Keratinocyte (primary cell): ENCODE measurements at regions not wholly inside any gene's neighbourhood (a gene's known extent, or its start where the extent isn't known, plus 50 kb on each side); places are given as distances from the start of the nearest gene placed in this dataset.

ENCODE experiments used
- DNase-seq: peaks from one replicate; pipeline ENCODE4 v3.0.0-alpha.2; 2011; ENCODE audit warnings: low read depth, missing footprints, low spot score
- FAIRE-seq: peaks from 2 replicates; lab custom pipeline; 2011; peaks lifted over from hg19 to GRCh38; lab: Jason Lieb, UNC
- H2AFZ ChIP-seq: 2 replicates; pipeline ENCODE4 v1.6.0; 2012; ENCODE audit warnings: low read length, control low read depth, inconsistent platforms; ENCODE audit not compliant: control insufficient read depth
- H3K27ac ChIP-seq: 2 replicates; pipeline ENCODE4 v1.5.1; 2011; ENCODE audit warnings: low read length; ENCODE audit not compliant: control insufficient read depth, insufficient read depth
- H3K27me3 ChIP-seq: 3 replicates; pipeline ENCODE4 v1.6.0; 2011; ENCODE audit warnings: low read length; ENCODE audit not compliant: control insufficient read depth, insufficient read depth; ENCODE audit errors: extremely low read depth
- H3K36me3 ChIP-seq, 2 experiments: 2 replicates in 1 of 2; 3 replicates in 1 of 2; pipeline ENCODE4 v1.5.1; 2011; ENCODE audit warnings: low read length in 2 of 2, mild to moderate bottlenecking in 1 of 2; ENCODE audit not compliant: control insufficient read depth in 2 of 2, insufficient read depth in 2 of 2; ENCODE audit errors: extremely low read depth in 1 of 2
- H3K4me1 ChIP-seq: 3 replicates; pipeline ENCODE4 v1.5.1; 2011; ENCODE audit warnings: low read length; ENCODE audit not compliant: control insufficient read depth, insufficient read depth; ENCODE audit errors: extremely low read depth
- H3K4me2 ChIP-seq: 3 replicates; pipeline ENCODE4 v1.6.0; 2011; ENCODE audit warnings: low read depth, low read length; ENCODE audit not compliant: control insufficient read depth, insufficient read depth; ENCODE audit errors: extremely low read depth
- H3K4me3 ChIP-seq, 3 experiments: fragments of 200-600 bp in 1 of 3; sonication (generic) in 1 of 3; 2 replicates in 2 of 3; 3 replicates in 1 of 3; pipeline ENCODE4 v1.5.1; 2011 to 2016; ENCODE audit warnings: low read length in 3 of 3, mild to moderate bottlenecking in 3 of 3, control low read depth in 2 of 3, inconsistent platforms in 1 of 3, low read depth in 1 of 3, mixed read lengths in 1 of 3, mixed run types in 1 of 3, moderate library complexity in 1 of 3; ENCODE audit not compliant: control insufficient read depth in 2 of 3, insufficient read depth in 2 of 3; ENCODE audit errors: extremely low read depth in 1 of 3
- H3K79me2 ChIP-seq: 2 replicates; pipeline ENCODE4 v1.6.0; 2012; ENCODE audit warnings: low read length; ENCODE audit not compliant: control insufficient read depth, insufficient read depth
- H3K9ac ChIP-seq: 3 replicates; pipeline ENCODE4 v1.6.0; 2011; ENCODE audit warnings: low read length; ENCODE audit not compliant: control insufficient read depth, insufficient read depth; ENCODE audit errors: extremely low read depth
- H3K9me1 ChIP-seq: 3 replicates; pipeline ENCODE4 v1.6.0; 2011; ENCODE audit warnings: low read length; ENCODE audit not compliant: control insufficient read depth, insufficient read depth; ENCODE audit errors: extremely low read depth
- H3K9me3 ChIP-seq: 2 replicates; pipeline ENCODE4 v1.5.1; 2012; ENCODE audit warnings: low read depth, low read length; ENCODE audit not compliant: control insufficient read depth
- H4K20me1 ChIP-seq: 3 replicates; pipeline ENCODE4 v1.6.0; 2011; ENCODE audit warnings: low read length; ENCODE audit not compliant: control insufficient read depth, insufficient read depth; ENCODE audit errors: extremely low read depth
- CTCF ChIP-seq, 3 experiments: IDR thresholded peaks in 1 of 3; conservative IDR thresholded peaks in 1 of 3; optimal IDR thresholded peaks in 1 of 3; 2 replicates in 2 of 3; 3 replicates in 1 of 3; pipeline versions ENCODE3 to v1.5.1; 2011; ENCODE audit warnings: low read length in 3 of 3, mild to moderate bottlenecking in 3 of 3, moderate library complexity in 2 of 3, control low read depth in 1 of 3, inconsistent platforms in 1 of 3; ENCODE audit not compliant: insufficient read depth in 2 of 3; ENCODE audit errors: extremely low read depth in 1 of 3
- EZH2 ChIP-seq: IDR thresholded peaks from one replicate; pipeline ENCODE4 v1.6.1; 2012; ENCODE audit warnings: inconsistent platforms, mild to moderate bottlenecking, low read length, moderate library complexity
- dilution Hi-C: fragments of 300-500 bp; cut with MboI; formaldehyde crosslinking; loops from one replicate; pipeline ENCODE4 v1.7.0; 2020; ENCODE audit warnings: low sequenced_read_pairs; ENCODE audit not compliant: extremely low pct_ligation_motif_present

GRCh38 chr12:90173499-90174197, 465.0 kb upstream of the ATP2B1 start:
- no peak for DNase-seq
- FAIRE-seq = no peak
- dilution Hi-C loops = no loop called here

GRCh38 chr12:90172524-90172923, 463.9 kb upstream of the ATP2B1 start:
- no peaks in the 10 kb centered on the region for H3K79me2 ChIP-seq
- no peaks in the 10 kb centered on the region for H3K27me3 ChIP-seq
- H3K9me3 ChIP-seq = no peaks in the 10 kb centered on the region
- H3K36me3 ChIP-seq = no peaks in the 10 kb centered on the region
- H3K4me2 ChIP-seq = no peak overlapping the region
- no peak overlapping the region for H3K9ac ChIP-seq
- H3K9me1 ChIP-seq = no peaks in the 10 kb centered on the region
- no peak overlapping the region for H3K27ac ChIP-seq
- DNase-seq (no peak), FAIRE-seq (no peak)
- H3K4me3 ChIP-seq = no peak overlapping the region
- H2AFZ ChIP-seq = no peak overlapping the region
- no peaks in the 10 kb centered on the region for H3K4me1 ChIP-seq
- dilution Hi-C loops = no loop called here
- H4K20me1 ChIP-seq = no peaks in the 10 kb centered on the region
- no peak for TF ChIP-seq CTCF (optimal IDR thresholded peaks at IDR 0.05 in 1 of 3, IDR thresholded peaks at IDR 0.05 in 1 of 3, conservative IDR thresholded peaks at IDR 0.05 in 1 of 3; ENCODE audit: extremely low read depth in 1 of 3, insufficient read depth in 2 of 3, low read length in 3 of 3)
- TF ChIP-seq EZH2 = no peak

More at GRCh38 chr12:90173499-90174197, 465.0 kb upstream of the ATP2B1 start:
- H3K27me3 ChIP-seq = no peaks in the 10 kb centered on the region
- H4K20me1 ChIP-seq = no peaks in the 10 kb centered on the region
- no peak overlapping the region for H3K4me2 ChIP-seq
- no peak overlapping the region for H3K27ac ChIP-seq
- no peaks in the 10 kb centered on the region for H3K79me2 ChIP-seq
- H3K4me3 ChIP-seq = no peak overlapping the region
- H3K9ac ChIP-seq = no peak overlapping the region
- H3K9me1 ChIP-seq = no peaks in the 10 kb centered on the region
- H2AFZ ChIP-seq = no peak overlapping the region
- no peaks in the 10 kb centered on the region for H3K9me3 ChIP-seq
- TF ChIP-seq CTCF (optimal IDR thresholded peaks at IDR 0.05 in 1 of 3, IDR thresholded peaks at IDR 0.05 in 1 of 3, conservative IDR thresholded peaks at IDR 0.05 in 1 of 3; ENCODE audit: extremely low read depth in 1 of 3, insufficient read depth in 2 of 3, low read length in 3 of 3) (no peak), EZH2 (no peak)
- H3K4me1 ChIP-seq = no peaks in the 10 kb centered on the region
- H3K36me3 ChIP-seq = no peaks in the 10 kb centered on the region
